Panc1 (cell line): ENCODE measurements at regions not wholly inside any gene's neighbourhood (a gene's known extent, or its start where the extent isn't known, plus 50 kb on each side); places are given as distances from the start of the nearest gene placed in this dataset.
"Not testable (repeated sequence)": the region's sequence is repeated elsewhere in the genome, so short reads cannot be mapped to it uniquely, and the experiment has no call there.

Source experiments
- ATAC-seq: fragments of 200-7000 bp; cut with Tn5 transposase; 2 replicates; pipeline ENCODE4 v1.9.1; 2020; ENCODE audit warnings: mild to moderate bottlenecking, moderate library complexity
- BruUV-seq: library from RNA; stranded (reverse); fragments of 400-500 nt; replicated peaks from 2 replicates; lab custom pipeline; 2021; lab: Mats Ljungman, UMichigan
- CTCF ChIA-PET: fragments of 300-600 bp; sonication (Branson Sonifier 250); formaldehyde crosslinking; loops from one replicate; lab custom pipeline; 2022; ENCODE audit warnings: antibody characterized with exemption; lab: Charles Lee
- POLR2A ChIA-PET: fragments of 300-600 bp; sonication (Branson Sonifier 250); formaldehyde crosslinking; loops from one replicate; lab custom pipeline; 2022; ENCODE audit warnings: antibody characterized with exemption; lab: Charles Lee
- DNase-seq: peaks from one replicate; pipeline ENCODE4 v3.0.0-alpha.2; 2010; ENCODE audit warnings: low read depth, low spot score
- H3K27ac ChIP-seq: 2 replicates; pipeline ENCODE4 v1.5.1; 2011; ENCODE audit warnings: mild to moderate bottlenecking, low read length, inconsistent platforms
- H3K27me3 ChIP-seq: fragments of 200-500 bp; sonication (Bioruptor generic); 2 replicates; pipeline ENCODE4 v1.6.0; 2014; ENCODE audit warnings: low read length, inconsistent platforms; ENCODE audit not compliant: control insufficient read depth, insufficient read depth
- H3K36me3 ChIP-seq: fragments of 200-500 bp; sonication (Bioruptor generic); 2 replicates; pipeline ENCODE4 v1.5.1; 2014; ENCODE audit warnings: inconsistent platforms, mild to moderate bottlenecking, low read length, moderate library complexity; ENCODE audit not compliant: control insufficient read depth, insufficient read depth
- H3K4me1 ChIP-seq: 2 replicates; pipeline ENCODE4 v1.5.1; 2011; ENCODE audit warnings: inconsistent platforms, mild to moderate bottlenecking, low read length, moderate library complexity; ENCODE audit not compliant: control insufficient read depth, insufficient read depth
- H3K4me3 ChIP-seq, 2 experiments: 2 replicates each; pipeline ENCODE4 v1.5.1; 2011 to 2012; ENCODE audit warnings: low read depth in 2 of 2, low read length in 2 of 2, mild to moderate bottlenecking in 2 of 2, inconsistent platforms in 1 of 2, moderate library complexity in 1 of 2
- H3K9me3 ChIP-seq: fragments of 200-500 bp; sonication (Bioruptor generic); 2 replicates; pipeline ENCODE4 v1.5.1; 2014; ENCODE audit warnings: low read depth, mild to moderate bottlenecking, inconsistent platforms, low read length, moderate library complexity; ENCODE audit not compliant: control insufficient read depth, insufficient read depth
- POLR2AphosphoS5 ChIP-seq: IDR thresholded peaks from 2 replicates; pipeline ENCODE4 v1.6.1; 2012; ENCODE audit warnings: mild to moderate bottlenecking, low read depth, low read length, moderate library complexity
- SIN3A ChIP-seq: IDR thresholded peaks from 2 replicates; pipeline ENCODE4 v1.6.1; 2012; ENCODE audit warnings: low read depth, mild to moderate bottlenecking, low read length, moderate library complexity, borderline replicate concordance; ENCODE audit not compliant: insufficient read depth
- TCF7L2 ChIP-seq: IDR thresholded peaks from 2 replicates; pipeline ENCODE4 v1.6.1; 2011; ENCODE audit warnings: mild to moderate bottlenecking, low read depth, low read length, inconsistent platforms
- in situ Hi-C: cut with HindIII; loops from 2 replicates; pipeline ENCODE4 v1.10.0; 2016; ENCODE audit warnings: low sequenced_read_pairs, low pct_unique_long_range_greater_than_20kb
- intact Hi-C: fragments of 100-400 bp; cut with micrococcal nuclease; formaldehyde crosslinking; loops from one replicate; pipeline ENCODE4 v1.10.0; 2022; ENCODE audit not compliant: unreplicated experiment
- TF ChIP-seq, protein P1 (sequence below): fragments of 450-650 bp; IDR thresholded peaks from 2 replicates; pipeline ENCODE4 v1.5.1; 2017; ENCODE audit warnings: mild to moderate bottlenecking
- TF ChIP-seq, protein P2 (sequence below), 2 experiments: IDR thresholded peaks; 2 replicates each; pipeline ENCODE4 v1.6.1; 2011 to 2012; ENCODE audit warnings: low read depth in 2 of 2, control low read depth in 1 of 2, low read length in 1 of 2, mild to moderate bottlenecking in 1 of 2, moderate library complexity in 1 of 2; ENCODE audit not compliant: insufficient read depth in 1 of 2

DNA sequence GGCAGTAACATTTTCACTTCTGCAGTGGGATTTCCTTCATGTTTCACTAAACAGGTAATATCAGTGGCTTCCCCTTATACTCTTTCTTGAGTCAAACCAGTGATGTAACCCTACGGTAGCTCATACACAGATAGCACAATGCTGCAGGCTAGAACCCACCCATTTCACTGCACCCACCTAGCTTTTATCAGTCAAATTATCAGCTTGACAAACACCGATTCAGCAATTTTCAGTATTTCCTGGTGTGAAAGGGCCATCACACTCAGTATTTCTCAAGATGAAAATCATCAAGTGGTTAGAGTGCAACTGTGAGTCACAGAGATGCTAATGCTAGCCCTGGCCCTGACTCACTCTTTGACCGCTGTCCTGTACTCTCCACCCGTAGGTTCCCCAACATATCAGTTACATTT is 242.3 kb upstream of the PTGER4 start:
- no TSS peak for BruUV-seq
- no peaks in the 10 kb centered on the region for H3K27me3 ChIP-seq
- DNase-seq (no peak), ATAC-seq (no peak)
- H3K27ac ChIP-seq, result no peak overlapping the region
- H3K9me3 ChIP-seq, result no peaks in the 10 kb centered on the region
- H3K4me3 ChIP-seq, result no peak overlapping the region
- H3K36me3 ChIP-seq, result no peaks in the 10 kb centered on the region
- in situ Hi-C loops, result no loop called here
- H3K4me1 ChIP-seq, result no peaks in the 10 kb centered on the region
- TF ChIP-seq, protein P1, sequence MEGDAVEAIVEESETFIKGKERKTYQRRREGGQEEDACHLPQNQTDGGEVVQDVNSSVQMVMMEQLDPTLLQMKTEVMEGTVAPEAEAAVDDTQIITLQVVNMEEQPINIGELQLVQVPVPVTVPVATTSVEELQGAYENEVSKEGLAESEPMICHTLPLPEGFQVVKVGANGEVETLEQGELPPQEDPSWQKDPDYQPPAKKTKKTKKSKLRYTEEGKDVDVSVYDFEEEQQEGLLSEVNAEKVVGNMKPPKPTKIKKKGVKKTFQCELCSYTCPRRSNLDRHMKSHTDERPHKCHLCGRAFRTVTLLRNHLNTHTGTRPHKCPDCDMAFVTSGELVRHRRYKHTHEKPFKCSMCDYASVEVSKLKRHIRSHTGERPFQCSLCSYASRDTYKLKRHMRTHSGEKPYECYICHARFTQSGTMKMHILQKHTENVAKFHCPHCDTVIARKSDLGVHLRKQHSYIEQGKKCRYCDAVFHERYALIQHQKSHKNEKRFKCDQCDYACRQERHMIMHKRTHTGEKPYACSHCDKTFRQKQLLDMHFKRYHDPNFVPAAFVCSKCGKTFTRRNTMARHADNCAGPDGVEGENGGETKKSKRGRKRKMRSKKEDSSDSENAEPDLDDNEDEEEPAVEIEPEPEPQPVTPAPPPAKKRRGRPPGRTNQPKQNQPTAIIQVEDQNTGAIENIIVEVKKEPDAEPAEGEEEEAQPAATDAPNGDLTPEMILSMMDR, result no peak
- TF ChIP-seq, protein P2, sequence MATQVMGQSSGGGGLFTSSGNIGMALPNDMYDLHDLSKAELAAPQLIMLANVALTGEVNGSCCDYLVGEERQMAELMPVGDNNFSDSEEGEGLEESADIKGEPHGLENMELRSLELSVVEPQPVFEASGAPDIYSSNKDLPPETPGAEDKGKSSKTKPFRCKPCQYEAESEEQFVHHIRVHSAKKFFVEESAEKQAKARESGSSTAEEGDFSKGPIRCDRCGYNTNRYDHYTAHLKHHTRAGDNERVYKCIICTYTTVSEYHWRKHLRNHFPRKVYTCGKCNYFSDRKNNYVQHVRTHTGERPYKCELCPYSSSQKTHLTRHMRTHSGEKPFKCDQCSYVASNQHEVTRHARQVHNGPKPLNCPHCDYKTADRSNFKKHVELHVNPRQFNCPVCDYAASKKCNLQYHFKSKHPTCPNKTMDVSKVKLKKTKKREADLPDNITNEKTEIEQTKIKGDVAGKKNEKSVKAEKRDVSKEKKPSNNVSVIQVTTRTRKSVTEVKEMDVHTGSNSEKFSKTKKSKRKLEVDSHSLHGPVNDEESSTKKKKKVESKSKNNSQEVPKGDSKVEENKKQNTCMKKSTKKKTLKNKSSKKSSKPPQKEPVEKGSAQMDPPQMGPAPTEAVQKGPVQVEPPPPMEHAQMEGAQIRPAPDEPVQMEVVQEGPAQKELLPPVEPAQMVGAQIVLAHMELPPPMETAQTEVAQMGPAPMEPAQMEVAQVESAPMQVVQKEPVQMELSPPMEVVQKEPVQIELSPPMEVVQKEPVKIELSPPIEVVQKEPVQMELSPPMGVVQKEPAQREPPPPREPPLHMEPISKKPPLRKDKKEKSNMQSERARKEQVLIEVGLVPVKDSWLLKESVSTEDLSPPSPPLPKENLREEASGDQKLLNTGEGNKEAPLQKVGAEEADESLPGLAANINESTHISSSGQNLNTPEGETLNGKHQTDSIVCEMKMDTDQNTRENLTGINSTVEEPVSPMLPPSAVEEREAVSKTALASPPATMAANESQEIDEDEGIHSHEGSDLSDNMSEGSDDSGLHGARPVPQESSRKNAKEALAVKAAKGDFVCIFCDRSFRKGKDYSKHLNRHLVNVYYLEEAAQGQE (IDR thresholded peaks at IDR 0.05; ENCODE audit: insufficient read depth in 1 of 2, low read depth in 2 of 2, low read length in 1 of 2), result no peak
- TF ChIP-seq TCF7L2, result no peak
- no peak for TF ChIP-seq POLR2AphosphoS5
- CTCF ChIA-PET, result no interaction called here
- POLR2A ChIA-PET, result no interaction called here
- intact Hi-C loops, result loop anchor here (5.0 kb wide), 1 partner anchor 855 kb away; no protein-coding TSS in a partner anchor

DNA sequence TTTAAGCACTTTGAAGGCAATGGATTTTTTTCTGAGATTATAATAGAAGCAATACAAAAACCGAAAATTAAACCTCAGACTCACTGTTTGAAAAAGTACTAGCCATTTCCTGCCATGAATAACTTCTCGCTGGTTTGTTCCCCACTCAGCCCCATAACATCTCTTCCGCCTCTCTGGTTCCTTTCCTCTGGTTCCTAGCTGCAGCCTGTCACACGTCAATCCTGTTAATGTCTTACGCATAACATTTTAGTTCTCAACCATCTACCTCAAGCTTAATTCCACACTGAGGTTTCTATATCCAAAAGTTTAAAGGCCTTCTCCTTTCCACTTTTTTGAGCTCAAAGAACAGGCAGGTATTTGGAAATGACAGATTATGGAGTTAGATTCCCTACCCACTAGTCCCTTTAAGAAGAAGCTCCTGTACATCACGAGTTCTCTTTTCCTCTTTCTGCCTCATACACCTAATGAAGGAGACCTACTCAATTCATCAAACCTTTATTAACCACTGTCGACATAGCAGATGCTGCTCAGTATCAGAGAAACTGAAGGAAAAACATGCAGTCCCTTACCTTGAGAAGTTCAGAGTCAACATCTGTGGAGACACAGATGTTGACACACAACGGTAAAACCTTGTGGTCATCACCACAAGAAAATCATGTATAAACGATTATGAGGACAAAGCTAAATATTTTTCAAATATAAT is 243.0 kb upstream of the PTGER4 start:
- intact Hi-C loops, result loop anchor here (5.0 kb wide), 1 partner anchor 854 kb away; no protein-coding TSS in a partner anchor
- ChIA-PET CTCF (no interaction called here), POLR2A (no interaction called here)
- Histone ChIP-seq H3K27me3 (no peaks in the 10 kb centered on the region), H3K4me1 (no peaks in the 10 kb centered on the region), H3K36me3 (no peaks in the 10 kb centered on the region), H3K4me3 (no peak overlapping the region), H3K27ac (no peak overlapping the region), H3K9me3 (no peaks in the 10 kb centered on the region)
- in situ Hi-C loops, result no loop called here
- DNase-seq (no peak), ATAC-seq (no peak)
- TF ChIP-seq, protein P1, result no peak
- no peak for TF ChIP-seq SIN3A
- no peak for TF ChIP-seq TCF7L2
- TF ChIP-seq, protein P2 (IDR thresholded peaks at IDR 0.05; ENCODE audit: insufficient read depth in 1 of 2, low read depth in 2 of 2, low read length in 1 of 2), result no peak
- TF ChIP-seq POLR2AphosphoS5, result no peak
- BruUV-seq, result no TSS peak

DNA sequence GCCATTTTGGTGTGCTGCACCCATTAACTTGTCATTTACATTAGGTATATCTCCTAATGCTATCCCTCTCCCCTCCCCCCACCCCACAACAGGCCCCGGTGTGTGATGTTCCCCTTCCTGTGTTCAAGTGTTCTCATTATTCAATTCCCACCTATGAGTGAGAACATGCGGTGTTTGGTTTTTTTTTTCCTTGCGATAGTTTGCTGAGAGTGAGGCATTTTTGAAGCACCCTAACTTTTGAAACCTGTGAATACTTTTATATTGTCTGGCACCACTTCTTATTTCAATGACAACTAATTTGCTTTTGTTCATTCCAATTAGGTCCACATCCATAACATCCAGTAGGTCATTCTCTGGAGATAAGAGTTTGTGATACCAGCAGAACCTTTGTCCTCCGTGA is 244.0 kb upstream of the PTGER4 start:
- BruUV-seq, H3K36me3 ChIP-seq, H3K27ac ChIP-seq, H3K4me1 ChIP-seq, H3K4me3 ChIP-seq, in situ Hi-C loops, CTCF ChIA-PET, H3K27me3 ChIP-seq, DNase-seq, ATAC-seq, POLR2A ChIA-PET, H3K9me3 ChIP-seq: not testable (repeated sequence)
- intact Hi-C loops, result loop anchor here (5.0 kb wide), 1 partner anchor 853 kb away; no protein-coding TSS in a partner anchor
